ENCODE measurements at regions not wholly inside any gene's neighbourhood (a gene's known extent, or its start where the extent isn't known, plus 50 kb on each side); places are given as distances from the start of the nearest gene placed in this dataset.
"Not testable (repeated sequence)": the region's sequence is repeated elsewhere in the genome, so short reads cannot be mapped to it uniquely, and the experiment has no call there.

GRCh38 chr6:166802401-166802800 is 153.9 kb downstream of the RNASET2 start:
- no peak for DNase-seq

GRCh38 chr6:166800137-166800536 is 156.2 kb downstream of the RNASET2 start:
- no peak for DNase-seq

- no peak for DNase-seq
Measured at GRCh38 chr6:166798652-166799051, 157.7 kb downstream of the RNASET2 start.

GRCh38 chr6:166796610-166797009 is 159.7 kb downstream of the RNASET2 start:
- DNase-seq, result no peak

- DNase-seq, result no peak
Measured at GRCh38 chr6:166795879-166796278, 160.5 kb downstream of the RNASET2 start.

- DNase-seq, result not testable (repeated sequence)
Measured at GRCh38 chr6:166790808-166791207, 163.8 kb upstream of the RPS6KA2 start.

- DNase-seq, result not testable (repeated sequence)
Measured at GRCh38 chr6:166788846-166789529, 161.9 kb upstream of the RPS6KA2 start.

- no peak for DNase-seq
Measured at GRCh38 chr6:166786704-166787293, 159.7 kb upstream of the RPS6KA2 start.

- DNase-seq, result no peak
Measured at GRCh38 chr6:166785131-166785530, 158.1 kb upstream of the RPS6KA2 start.

- no peak for DNase-seq
Measured at GRCh38 chr6:166784691-166785090, 157.6 kb upstream of the RPS6KA2 start.

GRCh38 chr6:166782520-166782919 is 155.5 kb upstream of the RPS6KA2 start:
- DNase-seq, result no peak

GRCh38 chr6:166781331-166781730 is 154.3 kb upstream of the RPS6KA2 start:
- DNase-seq, result no peak

GRCh38 chr6:166779963-166780683 is 153.1 kb upstream of the RPS6KA2 start:
- DNase-seq, result no peak

- no peak for DNase-seq
Measured at GRCh38 chr6:166779381-166779780, 152.3 kb upstream of the RPS6KA2 start.

- no peak for DNase-seq
Measured at GRCh38 chr6:166778776-166779175, 151.7 kb upstream of the RPS6KA2 start.

GRCh38 chr6:166778046-166778445 is 151.0 kb upstream of the RPS6KA2 start:
- no peak for DNase-seq

GRCh38 chr6:166777096-166777630 is 150.1 kb upstream of the RPS6KA2 start:
- DNase-seq, result no peak

- no peak for DNase-seq
Measured at GRCh38 chr6:166776571-166776970, 149.5 kb upstream of the RPS6KA2 start.

- DNase-seq, result no peak
Measured at GRCh38 chr6:166775923-166776220, 148.8 kb upstream of the RPS6KA2 start.

GRCh38 chr6:166775180-166775922 is 148.3 kb upstream of the RPS6KA2 start:
- peak; percentile 47 for DNase-seq

- DNase-seq, result no peak
Measured at GRCh38 chr6:166774770-166775169, 147.7 kb upstream of the RPS6KA2 start.

GRCh38 chr6:166774292-166774691 is 147.2 kb upstream of the RPS6KA2 start:
- DNase-seq, result no peak

- DNase-seq, result no peak
Measured at GRCh38 chr6:166772518-166772917, 145.5 kb upstream of the RPS6KA2 start.
